ENCODE measurements at regions not wholly inside any gene's neighbourhood (a gene's known extent, or its start where the extent isn't known, plus 50 kb on each side); places are given as distances from the start of the nearest gene placed in this dataset.

DNA sequence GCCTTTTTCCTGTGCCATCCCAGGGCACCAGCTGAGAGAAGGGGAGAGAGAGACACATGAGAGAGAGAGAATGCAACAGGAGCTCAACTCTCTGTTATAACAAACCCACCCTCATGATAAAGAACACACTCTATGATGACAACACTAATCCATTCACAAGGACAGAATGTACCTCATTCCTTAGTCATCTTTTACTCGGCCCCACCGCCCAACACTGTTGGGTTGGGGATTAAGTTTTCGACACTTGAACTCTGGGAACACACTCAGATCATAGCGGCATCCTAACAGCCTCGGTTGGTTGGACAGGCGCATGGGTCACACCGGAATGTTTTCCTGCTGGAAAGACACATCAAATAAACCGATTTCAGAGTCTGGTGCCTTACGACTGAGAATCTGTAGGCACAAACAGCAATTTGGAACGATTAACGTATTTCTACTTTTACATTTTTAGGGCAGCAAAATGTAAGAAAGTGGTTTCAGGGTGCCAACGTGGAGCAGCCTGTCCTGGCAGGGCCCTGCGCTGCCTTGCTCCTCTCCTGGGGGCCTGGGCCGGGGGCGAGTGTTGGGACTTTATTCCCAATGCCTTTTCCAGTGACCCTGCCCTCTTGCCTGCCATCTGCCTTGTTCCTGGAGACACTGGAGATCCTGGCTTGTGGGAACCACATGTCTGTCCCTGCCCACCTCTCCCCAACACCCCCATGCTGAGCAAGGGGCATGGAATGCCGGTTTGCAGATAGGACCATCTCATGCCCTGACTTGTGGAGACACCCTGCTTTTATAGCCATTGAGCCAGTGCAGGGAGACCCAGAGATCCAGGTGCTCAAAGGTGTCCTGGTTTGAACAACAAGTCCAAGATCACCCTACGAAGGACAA is 287.0 kb downstream of the TCERG1L start:
- TF ChIP-seq POLR2A (IDR thresholded peaks at IDR 0.05) = no peak
- TF ChIP-seq, protein P1, sequence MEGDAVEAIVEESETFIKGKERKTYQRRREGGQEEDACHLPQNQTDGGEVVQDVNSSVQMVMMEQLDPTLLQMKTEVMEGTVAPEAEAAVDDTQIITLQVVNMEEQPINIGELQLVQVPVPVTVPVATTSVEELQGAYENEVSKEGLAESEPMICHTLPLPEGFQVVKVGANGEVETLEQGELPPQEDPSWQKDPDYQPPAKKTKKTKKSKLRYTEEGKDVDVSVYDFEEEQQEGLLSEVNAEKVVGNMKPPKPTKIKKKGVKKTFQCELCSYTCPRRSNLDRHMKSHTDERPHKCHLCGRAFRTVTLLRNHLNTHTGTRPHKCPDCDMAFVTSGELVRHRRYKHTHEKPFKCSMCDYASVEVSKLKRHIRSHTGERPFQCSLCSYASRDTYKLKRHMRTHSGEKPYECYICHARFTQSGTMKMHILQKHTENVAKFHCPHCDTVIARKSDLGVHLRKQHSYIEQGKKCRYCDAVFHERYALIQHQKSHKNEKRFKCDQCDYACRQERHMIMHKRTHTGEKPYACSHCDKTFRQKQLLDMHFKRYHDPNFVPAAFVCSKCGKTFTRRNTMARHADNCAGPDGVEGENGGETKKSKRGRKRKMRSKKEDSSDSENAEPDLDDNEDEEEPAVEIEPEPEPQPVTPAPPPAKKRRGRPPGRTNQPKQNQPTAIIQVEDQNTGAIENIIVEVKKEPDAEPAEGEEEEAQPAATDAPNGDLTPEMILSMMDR (IDR thresholded peaks at IDR 0.05) = no peak
- TF ChIP-seq EP300 (IDR thresholded peaks at IDR 0.05) = no peak
